ENCODE measurements at regions not wholly inside any gene's neighbourhood (a gene's known extent, or its start where the extent isn't known, plus 50 kb on each side); places are given as distances from the start of the nearest gene placed in this dataset.
"Not testable (repeated sequence)": the region's sequence is repeated elsewhere in the genome, so short reads cannot be mapped to it uniquely, and the experiment has no call there.

DNA sequence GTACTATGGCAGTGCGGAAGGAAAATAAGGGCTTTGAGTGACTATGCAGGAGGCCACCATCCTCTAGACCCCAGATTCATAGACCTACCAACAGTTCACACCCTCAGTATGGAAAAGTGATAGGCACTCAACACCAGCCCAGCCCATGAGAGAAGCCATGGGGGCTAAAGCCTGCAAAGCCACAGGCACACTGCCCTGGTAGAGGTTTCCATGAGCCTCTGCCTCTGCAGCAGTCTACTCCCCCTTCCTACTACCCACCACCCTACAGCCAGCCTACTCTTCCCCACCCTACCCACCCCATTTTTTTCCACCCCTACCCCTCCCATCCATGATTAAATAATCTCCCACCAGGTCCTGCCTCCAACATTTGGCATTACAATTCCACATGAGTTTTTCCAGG is 241.9 kb downstream of the CWH43 start:
- DNase-seq (ENCODE audit: low spot score), result not testable (repeated sequence)

DNA sequence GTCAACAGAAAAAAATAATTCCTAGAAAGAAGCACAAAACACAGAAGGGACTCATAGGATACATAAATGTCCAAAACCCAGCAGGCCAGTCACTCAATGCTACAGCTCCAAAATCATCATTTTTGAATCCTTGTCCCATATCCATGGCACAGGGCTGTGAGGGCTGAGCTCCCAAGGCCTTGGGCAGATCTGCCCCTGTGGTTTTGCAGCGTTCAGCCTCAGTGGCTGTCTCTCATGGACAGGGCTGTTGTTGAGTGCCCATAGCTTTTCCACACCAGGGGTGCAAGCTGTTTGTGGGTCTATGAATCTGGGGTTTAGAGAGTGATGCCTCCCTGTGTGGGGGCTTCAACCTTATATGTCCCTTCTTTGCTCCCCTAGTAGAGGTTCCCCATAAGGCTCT is 243.2 kb downstream of the CWH43 start:
- DNase-seq (ENCODE audit: low spot score), result not testable (repeated sequence)

- DNase-seq (ENCODE audit: low spot score), result not testable (repeated sequence)
Measured at GRCh38 chr4:49229713-49230112, 243.6 kb downstream of the CWH43 start.

DNA sequence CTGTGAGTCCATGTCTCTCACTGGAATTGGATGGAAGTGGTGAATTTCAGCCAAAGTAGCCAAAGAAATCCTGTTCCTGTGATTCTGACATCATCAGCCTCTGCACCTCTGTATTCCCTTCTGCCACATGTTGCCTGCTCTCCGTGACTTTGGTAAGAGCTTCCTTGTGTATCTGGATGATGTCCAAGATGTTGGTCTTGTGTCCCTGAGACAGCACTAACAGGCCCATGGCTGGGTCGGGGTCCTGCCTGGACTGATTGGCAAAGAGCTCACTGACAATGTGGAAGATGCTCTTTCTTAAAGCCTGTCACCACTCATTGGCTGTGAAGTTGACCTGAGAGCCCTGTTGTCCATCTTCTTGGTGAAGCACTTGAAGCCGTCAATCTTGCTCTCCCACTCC is 247.3 kb downstream of the CWH43 start:
- DNase-seq (ENCODE audit: low spot score), result not testable (repeated sequence)

DNA sequence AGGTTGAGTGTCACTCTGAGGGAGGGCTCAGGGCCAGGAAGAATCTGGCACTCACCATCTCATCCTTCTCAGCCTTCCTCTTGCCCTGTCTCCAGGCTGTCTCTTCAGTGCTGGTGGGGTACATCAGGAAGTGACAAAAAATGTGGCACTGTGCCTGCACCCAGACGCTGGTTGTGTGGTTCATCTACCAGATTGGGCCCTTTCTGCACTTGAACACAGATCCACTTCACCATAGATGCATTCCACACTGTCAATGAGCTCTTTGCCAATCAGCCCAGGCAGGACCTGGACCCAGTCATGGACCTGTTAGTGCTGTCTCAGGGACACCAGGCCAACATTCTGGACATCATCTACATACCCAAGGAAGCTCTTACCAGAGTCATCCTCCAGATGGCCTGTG is 247.7 kb downstream of the CWH43 start:
- DNase-seq (ENCODE audit: low spot score), result not testable (repeated sequence)

GRCh38 chr4:49234382-49234781 is 248.3 kb downstream of the CWH43 start:
- DNase-seq (ENCODE audit: low spot score), result not testable (repeated sequence)

DNA sequence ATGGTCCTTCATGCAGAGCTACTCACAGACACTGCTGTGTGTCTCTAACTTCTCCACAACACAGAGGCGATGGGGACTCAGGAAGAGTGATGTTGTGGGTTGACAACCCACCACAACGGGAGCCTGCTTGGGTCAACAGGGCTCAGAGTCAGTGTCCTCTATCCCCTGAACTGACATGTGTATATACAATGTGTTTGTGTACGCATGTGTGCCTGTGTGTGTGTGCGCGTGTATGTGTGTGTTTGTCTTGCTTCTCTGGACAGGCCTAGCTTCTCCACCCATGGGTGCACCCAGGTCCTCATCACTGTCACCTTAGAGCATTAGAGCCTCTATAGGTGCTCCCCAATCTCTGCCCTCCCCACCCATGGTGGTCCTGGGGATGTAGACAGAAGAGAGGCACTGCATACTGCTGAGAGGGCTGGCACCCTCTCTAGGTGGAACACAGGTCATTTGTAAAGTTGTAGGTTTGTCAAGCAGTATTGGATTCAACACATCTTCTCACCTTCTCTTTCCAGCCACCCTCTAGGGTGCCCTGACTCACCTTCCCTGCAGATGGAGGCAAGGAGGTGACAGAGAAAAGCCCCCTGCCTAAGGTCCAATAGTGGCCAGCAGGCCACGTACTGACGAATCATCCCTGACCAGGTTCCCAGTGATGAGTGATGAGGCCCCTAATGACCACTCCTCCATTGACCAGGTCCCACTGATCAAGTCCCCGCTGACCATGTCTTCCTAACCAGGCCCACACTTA is 249.5 kb downstream of the CWH43 start:
- not testable (repeated sequence) for DNase-seq (ENCODE audit: low spot score)

- DNase-seq (ENCODE audit: low spot score), result peak; percentile 57
Measured at GRCh38 chr4:49236474-49236873, 250.4 kb downstream of the CWH43 start.

DNA sequence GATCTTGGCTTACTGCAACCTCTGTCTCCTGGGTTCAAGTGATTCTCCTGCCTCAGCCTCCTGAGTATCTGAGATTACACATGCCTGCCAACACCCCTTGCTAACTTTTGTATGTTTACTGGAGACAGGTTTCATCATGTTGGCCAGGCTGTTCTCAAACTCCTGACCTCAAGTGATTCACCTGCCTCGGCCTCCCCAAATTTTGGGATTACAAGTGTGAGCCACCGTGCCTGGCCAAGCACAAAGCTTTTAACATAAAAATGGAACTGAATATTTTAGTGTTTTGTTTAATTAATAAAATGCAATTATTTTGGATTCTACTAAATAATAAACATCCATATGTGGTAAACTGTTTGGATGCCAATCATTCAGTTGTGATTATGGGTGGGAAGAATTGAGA is 255.2 kb downstream of the CWH43 start:
- DNase-seq (ENCODE audit: low spot score), result not testable (repeated sequence)

DNA sequence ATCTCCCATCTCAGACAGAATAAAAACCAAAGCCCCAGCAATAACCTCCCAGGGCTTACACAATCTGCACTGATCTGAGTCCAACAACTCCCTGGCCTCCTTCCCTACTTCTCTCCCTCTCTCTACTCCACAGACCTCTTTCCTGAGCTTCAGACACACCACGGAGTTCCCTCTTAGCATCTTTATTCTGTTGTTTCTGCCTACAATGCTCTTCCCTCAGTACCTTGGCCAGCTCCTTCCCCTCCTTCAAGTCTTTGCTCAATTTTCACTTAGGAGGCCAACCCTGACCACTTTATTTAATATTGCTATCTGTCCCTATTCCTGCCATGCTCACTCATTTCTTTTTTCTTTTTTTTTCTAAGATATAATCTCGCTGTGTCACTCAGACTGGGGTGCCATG is 276.7 kb downstream of the CWH43 start:
- DNase-seq (ENCODE audit: low spot score), result not testable (repeated sequence)

GRCh38 chr4:49270435-49270834 is 284.4 kb downstream of the CWH43 start:
- not testable (repeated sequence) for DNase-seq (ENCODE audit: low spot score)

GRCh38 chr4:49270912-49271311 is 284.8 kb downstream of the CWH43 start:
- not testable (repeated sequence) for DNase-seq (ENCODE audit: low spot score)

- not testable (repeated sequence) for DNase-seq (ENCODE audit: low spot score)
Measured at GRCh38 chr4:49285905-49286304, 299.8 kb downstream of the CWH43 start.

DNA sequence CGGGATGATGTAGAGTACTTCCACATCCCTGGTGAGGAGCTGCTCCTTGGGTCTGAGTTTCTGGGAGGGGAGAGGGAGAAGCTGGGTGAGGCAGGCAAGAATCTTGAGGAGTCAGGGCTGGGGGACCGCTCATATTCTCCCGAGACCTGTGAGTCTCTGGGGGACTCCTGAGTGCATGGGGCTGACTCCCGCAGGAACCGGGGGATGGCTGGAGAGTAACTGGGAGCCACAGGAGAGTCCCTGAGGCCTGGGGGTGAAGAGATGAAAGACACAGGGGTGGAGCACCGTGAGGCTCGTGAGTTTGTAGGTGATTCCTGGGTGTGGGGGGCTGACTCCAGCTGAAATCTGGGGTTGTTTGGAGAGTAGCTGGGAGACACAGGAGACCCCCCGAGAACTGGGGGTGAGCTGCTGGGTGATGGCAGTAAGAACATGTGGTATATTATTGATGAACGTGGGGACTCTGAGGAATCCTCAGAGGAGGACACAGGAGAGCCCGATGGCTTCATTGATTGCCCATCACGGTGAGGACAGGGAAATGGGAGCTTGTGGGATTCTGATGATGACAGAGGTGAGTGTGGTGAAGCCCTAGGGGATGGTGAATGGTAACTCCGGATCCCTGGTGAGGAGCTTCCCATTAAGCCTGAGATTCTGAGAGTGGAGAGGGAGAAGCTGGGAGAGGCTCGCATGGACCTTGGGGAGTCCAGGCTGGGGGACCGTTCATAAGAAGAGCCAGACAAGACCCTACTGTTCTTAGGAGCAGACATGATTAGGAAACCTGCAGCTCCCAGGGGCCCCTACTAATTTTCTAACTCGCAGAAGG is 301.1 kb downstream of the CWH43 start:
- peak; percentile 59 for DNase-seq (ENCODE audit: low spot score)

DNA sequence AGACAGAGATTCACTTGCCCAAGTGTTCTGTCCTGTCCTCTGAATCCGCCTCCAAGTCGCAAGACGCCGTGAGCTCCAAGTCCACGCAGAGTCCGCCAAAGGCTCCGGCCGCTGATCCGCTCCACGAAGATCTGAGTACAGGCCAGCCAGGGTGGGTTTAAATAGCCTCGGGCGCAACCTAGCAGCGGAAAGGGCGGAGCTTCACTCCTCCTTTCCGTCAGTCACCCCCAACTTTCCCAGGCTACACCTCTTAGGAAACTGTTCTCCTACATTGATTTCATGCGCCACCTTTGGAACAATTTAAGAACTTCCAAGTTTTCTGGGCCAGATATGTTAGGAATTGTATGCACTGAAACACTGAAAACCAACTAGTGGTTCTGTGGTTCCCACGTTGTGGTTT is 301.8 kb downstream of the CWH43 start:
- peak; percentile 58 for DNase-seq (ENCODE audit: low spot score)

DNA sequence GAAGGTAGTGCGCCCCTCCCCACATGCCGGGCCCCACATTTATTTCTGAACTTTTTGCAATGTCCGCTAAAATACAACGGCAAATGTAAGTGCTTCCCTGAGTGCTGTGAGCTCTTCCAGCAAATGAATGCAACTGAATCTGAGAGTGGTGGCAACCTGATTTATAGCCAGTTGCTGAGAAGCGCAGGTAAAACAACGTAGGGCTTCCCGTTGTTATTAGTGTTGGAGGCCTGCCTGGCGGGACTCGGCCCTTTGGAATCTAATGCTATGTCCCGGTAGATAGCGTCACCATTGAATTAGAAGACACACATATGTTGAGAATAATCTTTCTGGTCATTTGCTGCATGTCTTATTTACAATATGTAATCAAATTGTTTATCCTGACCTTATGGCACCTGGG is 302.7 kb downstream of the CWH43 start:
- peak; percentile 68 for DNase-seq (ENCODE audit: low spot score)

GRCh38 chr4:49314815-49315214 is 328.7 kb downstream of the CWH43 start:
- DNase-seq (ENCODE audit: low spot score), result not testable (repeated sequence)

DNA sequence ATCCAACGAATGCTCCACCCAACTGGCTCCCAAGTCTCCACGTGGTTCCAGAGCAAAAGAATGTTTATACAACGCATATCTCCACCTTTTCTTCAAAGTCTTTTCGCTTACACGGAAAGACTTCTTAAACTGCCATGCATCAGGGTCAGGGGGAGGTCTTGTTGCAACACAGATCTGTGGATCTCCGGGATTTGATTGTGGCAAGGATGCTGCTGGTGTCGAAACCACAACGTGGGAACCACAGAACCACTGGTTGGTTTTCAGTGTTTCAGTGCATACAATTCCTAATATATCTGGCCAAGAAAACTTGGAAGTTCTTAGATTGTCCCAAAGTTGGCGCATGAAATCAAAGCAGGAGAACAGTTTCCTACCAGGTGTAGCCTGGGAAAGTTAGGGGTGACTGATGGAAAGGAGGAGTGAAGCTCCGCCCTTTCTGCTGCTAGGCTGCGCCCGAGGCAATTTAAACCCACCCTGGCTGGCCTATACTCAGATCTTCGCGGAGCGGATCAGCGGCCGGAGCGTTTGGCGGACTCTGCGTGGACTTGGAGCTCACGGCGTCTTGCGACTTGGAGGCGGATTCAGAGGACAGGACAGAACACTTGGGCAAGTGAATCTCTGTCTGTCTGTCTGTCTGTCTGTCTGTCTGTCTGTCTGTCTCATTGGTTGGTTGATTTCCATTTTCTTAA is 334.8 kb downstream of the CWH43 start:
- not testable (repeated sequence) for DNase-seq (ENCODE audit: low spot score)

DNA sequence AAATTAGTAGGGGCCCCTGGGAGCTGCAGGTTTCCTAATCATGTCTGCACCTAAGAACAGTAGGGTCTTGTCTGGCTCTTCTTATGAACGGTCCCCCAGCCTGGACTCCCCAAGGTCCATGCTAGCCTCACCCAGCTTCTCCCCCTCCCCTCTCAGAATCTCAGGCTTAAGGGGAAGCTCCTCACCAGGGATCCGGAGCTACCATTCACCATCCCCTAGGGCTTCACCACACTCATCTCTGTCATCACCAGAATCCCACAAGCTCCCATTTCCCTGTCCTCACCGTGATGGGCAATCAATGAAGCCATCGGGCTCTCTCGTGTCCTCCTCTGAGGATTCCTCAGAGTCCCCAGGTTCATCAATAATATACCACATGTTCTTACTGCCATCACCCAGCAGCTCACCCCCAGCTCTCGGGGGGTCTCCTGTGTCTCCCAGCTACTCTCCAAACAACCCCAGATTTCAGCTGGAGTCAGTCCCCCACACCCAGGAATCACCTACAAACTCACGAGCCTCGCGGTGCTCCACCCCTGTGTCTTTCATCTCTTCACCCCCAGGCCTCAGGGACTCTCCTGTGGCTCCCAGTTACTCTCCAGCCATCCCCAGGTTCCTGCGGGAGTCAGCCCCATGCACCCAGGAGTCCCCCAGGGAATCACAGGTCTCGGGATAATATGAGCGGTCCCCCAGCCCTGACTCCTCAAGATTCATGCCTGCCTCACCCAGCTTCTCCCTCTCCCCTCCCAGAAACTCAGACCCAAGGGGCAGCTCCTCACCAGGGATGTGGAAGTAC is 335.6 kb downstream of the CWH43 start:
- DNase-seq (ENCODE audit: low spot score), result not testable (repeated sequence)

DNA sequence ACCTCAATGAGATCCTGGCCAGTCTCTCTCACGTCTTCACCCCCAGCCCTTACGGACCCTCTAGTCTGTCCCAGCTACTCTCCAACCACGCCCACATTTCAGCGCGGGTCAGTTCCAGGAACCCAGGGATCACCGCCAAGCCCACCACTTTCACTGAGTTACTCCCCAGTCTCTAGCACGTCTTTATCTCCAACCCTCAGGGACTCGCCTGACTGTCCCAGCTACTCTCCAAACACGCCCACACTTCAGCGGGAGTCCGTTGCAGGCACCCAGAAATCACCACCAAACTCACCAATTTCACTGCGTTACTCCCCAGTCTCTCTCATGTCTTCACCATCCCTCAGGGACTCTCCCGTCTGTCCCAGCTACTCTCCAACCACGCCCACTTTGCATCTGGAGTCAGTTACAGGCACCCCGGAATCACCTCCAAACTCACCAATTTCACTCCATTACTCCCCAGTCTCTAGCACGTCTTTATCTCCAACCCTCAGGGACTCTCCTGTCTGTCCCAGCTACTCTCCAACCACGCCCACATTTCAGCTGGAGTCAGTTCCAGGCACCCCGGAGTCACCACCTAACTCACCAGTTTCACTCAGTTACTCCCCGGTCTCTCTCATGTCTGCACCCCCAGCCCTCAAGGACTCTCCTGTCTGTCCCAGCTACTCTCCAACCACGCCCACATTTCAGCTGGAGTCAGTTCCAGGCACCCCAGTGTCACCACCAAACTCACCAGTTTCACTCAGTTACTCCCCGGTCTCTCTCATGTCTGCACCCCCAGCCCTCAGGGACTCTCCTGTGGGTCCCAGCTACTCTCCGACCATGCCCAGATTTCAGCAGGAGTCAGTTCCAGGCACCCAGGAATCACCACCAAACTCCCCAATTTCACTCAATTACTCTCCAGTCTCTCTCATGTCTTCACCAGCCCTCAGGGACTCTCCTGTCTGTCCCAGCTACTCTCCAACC is 336.8 kb downstream of the CWH43 start:
- peak; percentile 62 for DNase-seq (ENCODE audit: low spot score)

GRCh38 chr4:49323573-49323940 is 337.5 kb downstream of the CWH43 start:
- not testable (repeated sequence) for DNase-seq (ENCODE audit: low spot score)

All from left forelimb (tissue), 1 donor.